ENCODE measurements at regions not wholly inside any gene's neighbourhood (a gene's known extent, or its start where the extent isn't known, plus 50 kb on each side); places are given as distances from the start of the nearest gene placed in this dataset.

DNA sequence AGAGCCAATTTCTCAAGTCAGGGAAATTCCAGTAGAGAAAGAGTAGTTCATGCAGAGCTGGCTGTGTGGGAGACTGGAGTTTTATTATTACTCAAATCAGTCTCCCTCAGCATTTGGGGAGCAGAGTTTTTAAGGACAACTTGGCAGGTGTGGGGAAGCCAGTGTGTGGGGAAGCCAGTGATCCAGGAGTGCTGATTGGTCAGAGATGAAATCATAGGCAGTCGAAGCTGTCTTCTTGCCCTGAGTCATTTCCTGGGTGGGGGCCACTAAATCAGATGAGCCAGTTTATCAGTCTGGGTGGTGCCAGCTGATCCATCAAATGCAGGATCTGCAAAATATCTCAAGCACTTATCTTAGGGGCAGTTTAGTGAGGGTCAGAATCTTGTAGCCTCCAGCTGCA, 194.6 kb upstream of the NRG3 start:
- Histone ChIP-seq H3K27ac (ENCODE audit: low read length in 2 of 2) (no peak overlapping the region), H3K36me3 (replicated peaks in 1 of 2; ENCODE audit: control extremely low read depth in 1 of 2, control insufficient read depth in 1 of 2, extremely low read depth in 1 of 2, insufficient read depth in 2 of 2, low read length in 1 of 2) (no peaks in the 10 kb centered on the region), H3K4me1 (ENCODE audit: control insufficient read depth in 2 of 2, insufficient read depth in 2 of 2, low read length in 2 of 2) (no peaks in the 10 kb centered on the region), H3K79me2 (ENCODE audit: control insufficient read depth, insufficient read depth, low read length) (no peaks in the 10 kb centered on the region), H2AFZ (ENCODE audit: insufficient read depth, low read depth, low read length, poor library complexity, severe bottlenecking) (no peak overlapping the region), H3K27me3 (replicated peaks in 1 of 4; ENCODE audit: control extremely low read depth in 1 of 4, control insufficient read depth in 3 of 4, insufficient read depth in 4 of 4, low read length in 3 of 4) (no peaks in the 10 kb centered on the region), H3K9me3 (ENCODE audit: control extremely low read depth in 1 of 3, control insufficient read depth in 2 of 3, insufficient read depth in 1 of 3, low read length in 2 of 3) (no peaks in the 10 kb centered on the region), H4K20me1 (ENCODE audit: control insufficient read depth, insufficient read depth, low read length, poor library complexity, severe bottlenecking) (no peaks in the 10 kb centered on the region), H3K4me3 (ENCODE audit: control extremely low read depth in 1 of 5, extremely low read depth in 1 of 5, insufficient read depth in 1 of 5, low read depth in 2 of 5, low read length in 4 of 5) (no peak overlapping the region), H3K4me2 (replicated peaks; ENCODE audit: low read depth, low read length, poor library complexity, severe bottlenecking) (no peak overlapping the region), H3K9ac (ENCODE audit: low read length) (no peak overlapping the region)
- no peaks in the 10 kb centered on the region for H3K9me3 Mint-ChIP-seq (ENCODE audit: insufficient read depth)
- H3K27ac Mint-ChIP-seq, result no peak overlapping the region
- intact Hi-C loops (cut with micrococcal nuclease), result no loop called here
- no peak overlapping the region for H3K4me3 Mint-ChIP-seq
- DNase-seq, result no peak
- WGBS (ENCODE audit: insufficient coverage), result 75% methylated on average over 1 of the region's 1 CpG
- H3K27me3 Mint-ChIP-seq, result no peaks in the 10 kb centered on the region
- CTCF ChIA-PET, result no interaction called here
- H3K4me1 Mint-ChIP-seq, result no peaks in the 10 kb centered on the region
- ATAC-seq (ENCODE audit: low read depth), result no peak
- TF ChIP-seq, protein P1, sequence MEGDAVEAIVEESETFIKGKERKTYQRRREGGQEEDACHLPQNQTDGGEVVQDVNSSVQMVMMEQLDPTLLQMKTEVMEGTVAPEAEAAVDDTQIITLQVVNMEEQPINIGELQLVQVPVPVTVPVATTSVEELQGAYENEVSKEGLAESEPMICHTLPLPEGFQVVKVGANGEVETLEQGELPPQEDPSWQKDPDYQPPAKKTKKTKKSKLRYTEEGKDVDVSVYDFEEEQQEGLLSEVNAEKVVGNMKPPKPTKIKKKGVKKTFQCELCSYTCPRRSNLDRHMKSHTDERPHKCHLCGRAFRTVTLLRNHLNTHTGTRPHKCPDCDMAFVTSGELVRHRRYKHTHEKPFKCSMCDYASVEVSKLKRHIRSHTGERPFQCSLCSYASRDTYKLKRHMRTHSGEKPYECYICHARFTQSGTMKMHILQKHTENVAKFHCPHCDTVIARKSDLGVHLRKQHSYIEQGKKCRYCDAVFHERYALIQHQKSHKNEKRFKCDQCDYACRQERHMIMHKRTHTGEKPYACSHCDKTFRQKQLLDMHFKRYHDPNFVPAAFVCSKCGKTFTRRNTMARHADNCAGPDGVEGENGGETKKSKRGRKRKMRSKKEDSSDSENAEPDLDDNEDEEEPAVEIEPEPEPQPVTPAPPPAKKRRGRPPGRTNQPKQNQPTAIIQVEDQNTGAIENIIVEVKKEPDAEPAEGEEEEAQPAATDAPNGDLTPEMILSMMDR (IDR thresholded peaks at IDR 0.05), result no peak
- no peak for TF ChIP-seq EZH2 (IDR thresholded peaks at IDR 0.05; ENCODE audit: borderline replicate concordance, insufficient read depth, low read depth, low read length, poor library complexity, severe bottlenecking)
- POLR2A ChIA-PET, result no interaction called here

DNA sequence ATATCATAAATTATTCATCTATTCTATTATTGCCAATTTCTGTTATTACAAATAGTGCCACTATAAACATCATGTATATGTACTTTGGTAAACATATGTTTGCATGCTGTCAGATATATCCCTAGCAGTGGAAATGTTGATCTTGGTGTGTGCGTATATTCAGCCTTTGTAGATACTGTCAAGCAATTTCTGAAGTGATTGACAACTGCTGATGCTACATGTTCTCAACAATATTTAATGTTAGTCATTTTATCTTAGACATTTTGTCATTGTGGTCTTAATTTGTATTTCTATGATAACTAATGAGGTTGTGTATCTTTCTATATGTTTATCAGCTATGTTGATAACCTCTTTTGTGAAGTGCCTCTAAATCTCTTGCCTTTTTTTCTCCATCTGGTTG, 186.5 kb upstream of the NRG3 start:
- no peak for DNase-seq
- no peaks in the 10 kb centered on the region for H3K79me2 ChIP-seq (ENCODE audit: control insufficient read depth, insufficient read depth, low read length)
- ATAC-seq (ENCODE audit: low read depth), result no peak
- H3K9ac ChIP-seq (ENCODE audit: low read length), result no peak overlapping the region
- Mint-ChIP-seq H3K4me1 (no peaks in the 10 kb centered on the region), H3K27ac (no peak overlapping the region), H3K27me3 (no peaks in the 10 kb centered on the region), H3K4me3 (no peak overlapping the region), H3K9me3 (ENCODE audit: insufficient read depth) (peaks cover 5% of the 10 kb centered on the region)
- intact Hi-C loops (cut with micrococcal nuclease), result no loop called here
- no peaks in the 10 kb centered on the region for H4K20me1 ChIP-seq (ENCODE audit: control insufficient read depth, insufficient read depth, low read length, poor library complexity, severe bottlenecking)
- no peaks in the 10 kb centered on the region for H3K4me1 ChIP-seq (ENCODE audit: control insufficient read depth in 2 of 2, insufficient read depth in 2 of 2, low read length in 2 of 2)
- H3K27me3 ChIP-seq (replicated peaks in 1 of 4; ENCODE audit: control extremely low read depth in 1 of 4, control insufficient read depth in 3 of 4, insufficient read depth in 4 of 4, low read length in 3 of 4), result no peaks in the 10 kb centered on the region
- H3K36me3 ChIP-seq (replicated peaks in 1 of 2; ENCODE audit: control extremely low read depth in 1 of 2, control insufficient read depth in 1 of 2, extremely low read depth in 1 of 2, insufficient read depth in 2 of 2, low read length in 1 of 2), result no peaks in the 10 kb centered on the region
- ChIA-PET POLR2A (no interaction called here), CTCF (no interaction called here)
- no peak overlapping the region for H3K4me2 ChIP-seq (replicated peaks; ENCODE audit: low read depth, low read length, poor library complexity, severe bottlenecking)
- no peaks in the 10 kb centered on the region for H3K9me3 ChIP-seq (ENCODE audit: control extremely low read depth in 1 of 3, control insufficient read depth in 2 of 3, insufficient read depth in 1 of 3, low read length in 2 of 3)
- no peak overlapping the region for H3K27ac ChIP-seq (ENCODE audit: low read length in 2 of 2)
- no peak overlapping the region for H2AFZ ChIP-seq (ENCODE audit: insufficient read depth, low read depth, low read length, poor library complexity, severe bottlenecking)
- H3K4me3 ChIP-seq (ENCODE audit: control extremely low read depth in 1 of 5, extremely low read depth in 1 of 5, insufficient read depth in 1 of 5, low read depth in 2 of 5, low read length in 4 of 5), result no peak overlapping the region
- no CpG with 5 or more reads among the region's 1 CpG for WGBS (ENCODE audit: insufficient coverage)
- no peak for TF ChIP-seq EZH2 (IDR thresholded peaks at IDR 0.05; ENCODE audit: borderline replicate concordance, insufficient read depth, low read depth, low read length, poor library complexity, severe bottlenecking)
- TF ChIP-seq, protein P1 (IDR thresholded peaks at IDR 0.05), result no peak

Data from B cell (primary cell).